ENCODE measurements at regions not wholly inside any gene's neighbourhood (a gene's known extent, or its start where the extent isn't known, plus 50 kb on each side); places are given as distances from the start of the nearest gene placed in this dataset.
A peak's percentile ranks its signal among the peaks of the same experiment; 100 is the strongest.
"Not testable (repeated sequence)": the region's sequence is repeated elsewhere in the genome, so short reads cannot be mapped to it uniquely, and the experiment has no call there.

DNA sequence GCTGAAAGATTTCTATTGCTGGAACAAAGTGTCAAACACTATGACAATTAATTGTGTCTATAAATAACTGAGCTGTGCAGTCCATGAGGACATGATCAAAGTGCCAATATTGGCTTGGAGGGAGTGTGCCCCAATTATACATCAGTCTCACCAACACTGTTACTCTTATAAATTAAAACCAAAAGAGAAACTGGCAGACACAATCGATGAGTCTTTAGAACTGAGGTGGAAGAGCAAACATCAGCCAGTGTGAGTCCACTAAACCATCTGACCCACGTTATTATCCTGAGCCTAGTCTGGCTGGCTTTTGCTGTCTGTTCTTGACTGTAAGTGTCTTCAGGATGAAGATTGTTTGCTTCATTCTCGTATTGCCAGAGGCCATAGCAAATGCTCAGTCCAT lies 98.9 kb downstream of the OLIG3 start:
- no peak for DNase-seq

DNA sequence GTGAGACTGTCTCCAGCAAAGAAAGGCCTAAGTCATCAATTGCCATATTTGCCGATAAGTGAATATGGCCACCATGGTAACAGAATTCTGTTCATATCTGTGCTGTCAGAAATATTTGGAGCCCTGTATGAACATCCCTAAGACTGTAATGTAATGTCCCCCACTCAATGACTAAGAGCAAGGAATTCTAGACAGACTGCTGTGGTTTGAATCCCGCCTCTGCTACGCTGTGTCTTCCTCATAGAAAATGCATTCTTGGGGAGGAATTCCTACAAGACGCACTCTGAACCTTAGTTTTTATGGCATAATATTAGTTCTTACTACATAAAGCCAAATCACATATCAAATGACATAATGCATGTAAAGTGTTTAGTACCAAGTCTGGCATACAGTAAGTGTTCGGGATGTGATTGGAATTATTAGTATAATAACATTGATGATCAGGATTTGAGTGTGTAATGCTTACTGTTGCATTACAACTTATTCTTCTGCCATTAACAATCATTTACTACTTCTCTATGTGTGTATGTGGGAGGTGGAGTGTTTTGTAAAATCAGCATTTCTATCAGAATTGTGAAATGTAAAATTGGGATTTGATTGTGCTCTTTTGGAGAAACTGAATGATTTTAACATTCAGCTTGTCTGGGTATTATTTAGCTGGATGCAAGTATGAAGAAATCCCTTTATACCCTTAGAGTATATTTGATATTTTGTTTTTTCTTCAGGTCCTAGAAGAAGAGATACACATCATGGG lies 103.0 kb downstream of the OLIG3 start:
- no peak for DNase-seq

DNA sequence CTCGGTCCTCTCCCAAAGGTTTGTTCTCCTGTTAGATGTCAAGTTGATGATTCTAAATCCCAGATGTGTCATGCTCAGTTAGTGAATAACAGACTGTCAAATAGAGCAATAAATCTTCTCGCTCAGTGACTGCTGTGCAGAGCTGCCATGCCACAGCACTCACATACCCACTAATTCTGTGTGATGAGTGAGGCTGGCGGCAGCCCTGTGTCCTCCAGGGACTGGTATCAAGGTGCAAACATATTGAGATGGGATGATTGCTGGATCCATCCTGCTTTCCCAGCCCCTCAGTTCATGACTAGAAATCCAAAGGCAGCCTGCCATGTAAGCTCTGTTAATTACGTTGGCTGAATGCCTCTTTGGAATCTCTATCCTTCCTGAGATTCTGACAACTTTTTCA lies 103.9 kb downstream of the OLIG3 start:
- no peak for DNase-seq

DNA sequence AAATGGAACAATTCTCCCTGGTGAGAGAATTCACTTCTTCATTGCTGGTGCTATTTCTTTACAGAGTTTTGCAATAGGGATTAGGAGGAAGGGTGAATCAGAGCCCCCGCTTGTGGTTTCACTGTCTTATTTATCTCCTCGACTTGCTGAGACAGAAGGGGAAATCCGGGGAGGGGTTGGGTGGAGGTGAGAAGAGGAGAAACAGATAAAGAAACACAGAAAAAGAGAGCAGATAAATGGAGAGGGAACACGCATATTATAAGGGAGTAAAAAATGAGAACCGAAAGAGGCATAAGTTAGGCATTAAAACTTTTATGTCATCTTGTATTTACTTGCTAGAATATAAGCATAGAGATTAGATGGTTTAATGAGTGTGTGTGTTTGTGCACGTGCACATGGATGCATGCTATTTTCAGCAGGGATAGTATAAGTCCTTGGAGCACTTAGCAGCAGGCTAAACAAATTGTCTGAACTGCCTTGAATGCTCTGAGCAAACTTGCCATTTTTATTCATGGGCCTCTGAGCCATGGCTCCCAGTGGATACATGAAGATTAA lies 105.0 kb downstream of the OLIG3 start:
- peak; percentile 74 for DNase-seq

DNA sequence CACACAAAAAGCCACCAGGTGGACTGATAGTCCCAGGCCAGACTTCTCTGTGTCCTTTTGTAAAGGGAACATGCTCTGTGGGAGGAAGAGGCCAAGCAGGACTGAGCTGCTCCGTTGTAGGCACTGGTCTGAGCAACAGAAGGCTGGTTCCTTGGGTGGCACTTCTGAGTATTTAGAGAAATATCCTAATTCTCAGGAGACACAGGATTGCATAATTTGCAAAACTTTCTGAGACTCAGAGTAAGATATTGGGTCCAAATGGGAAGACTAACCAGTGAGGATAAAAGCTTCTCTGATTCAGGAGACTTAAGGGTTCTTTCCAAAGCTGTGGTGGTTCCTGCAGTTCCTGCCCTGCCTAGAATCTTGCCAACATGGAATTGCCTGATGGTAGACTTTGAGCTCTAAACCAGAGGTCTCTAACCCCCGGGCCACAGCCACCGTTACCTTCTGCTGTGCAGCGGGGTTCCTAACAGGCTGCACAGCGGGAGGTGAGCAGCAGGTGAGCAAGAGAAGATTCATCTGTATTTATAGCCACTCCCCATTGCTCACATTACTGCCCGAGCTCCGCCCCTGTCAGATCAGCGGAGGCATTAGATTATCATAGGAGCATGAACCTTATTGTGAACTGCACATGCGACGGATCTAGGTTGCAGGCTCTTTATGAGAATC lies 107.0 kb downstream of the OLIG3 start:
- DNase-seq: no peak

DNA sequence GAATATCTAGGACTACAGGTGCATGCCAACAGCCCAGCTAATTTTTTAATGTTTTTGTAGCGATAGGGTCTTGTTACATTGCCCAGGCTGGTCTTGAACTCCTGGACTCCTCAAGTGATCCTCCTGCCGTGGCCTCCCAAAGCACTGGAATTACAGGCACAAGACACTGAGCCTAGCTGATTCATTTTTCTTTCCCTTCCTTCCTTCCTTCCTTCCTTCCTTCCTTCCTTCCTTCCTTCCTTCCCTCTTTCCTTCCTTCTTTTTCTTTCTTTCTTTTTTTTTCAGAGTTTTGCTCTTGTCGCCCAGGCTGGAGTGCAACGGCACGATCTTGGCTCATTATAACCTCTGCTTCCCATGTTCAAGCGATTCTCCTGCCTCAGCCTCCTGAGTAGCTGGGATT lies 110.9 kb downstream of the OLIG3 start:
- DNase-seq: not testable (repeated sequence)

DNA sequence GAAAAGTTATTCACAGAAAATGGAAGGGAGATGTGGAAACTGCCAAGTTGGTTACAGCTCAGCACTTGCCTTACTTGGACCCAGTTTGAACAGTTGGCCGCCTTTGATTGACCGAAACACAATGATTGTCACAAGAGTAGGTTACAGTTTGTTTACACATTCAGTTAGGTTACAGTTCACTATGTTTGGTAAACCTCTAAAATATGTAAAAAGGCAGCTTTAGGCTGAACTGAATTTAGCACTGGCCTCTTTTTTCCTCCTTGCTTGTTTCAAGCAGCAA lies 116.2 kb downstream of the OLIG3 start:
- DNase-seq: no peak

DNA sequence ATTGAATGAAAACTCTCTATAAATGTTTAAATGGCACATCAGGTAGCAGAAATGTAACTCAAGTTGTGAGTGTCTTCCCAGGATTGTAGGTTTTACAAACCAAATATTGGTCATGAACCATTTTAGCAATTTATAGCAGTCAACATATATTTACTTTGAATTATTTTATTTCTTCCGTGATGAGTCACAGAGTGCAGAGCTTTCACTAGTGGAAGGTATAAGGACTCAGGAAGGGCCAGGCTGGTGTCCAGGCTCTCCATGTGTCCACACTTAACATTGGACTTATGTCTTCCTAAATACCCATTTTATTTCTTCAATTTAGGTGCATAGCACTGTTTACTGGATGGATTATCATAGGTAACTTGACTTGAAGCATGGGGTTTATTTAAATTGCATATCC lies 120.9 kb downstream of the OLIG3 start:
- no peak for DNase-seq

DNA sequence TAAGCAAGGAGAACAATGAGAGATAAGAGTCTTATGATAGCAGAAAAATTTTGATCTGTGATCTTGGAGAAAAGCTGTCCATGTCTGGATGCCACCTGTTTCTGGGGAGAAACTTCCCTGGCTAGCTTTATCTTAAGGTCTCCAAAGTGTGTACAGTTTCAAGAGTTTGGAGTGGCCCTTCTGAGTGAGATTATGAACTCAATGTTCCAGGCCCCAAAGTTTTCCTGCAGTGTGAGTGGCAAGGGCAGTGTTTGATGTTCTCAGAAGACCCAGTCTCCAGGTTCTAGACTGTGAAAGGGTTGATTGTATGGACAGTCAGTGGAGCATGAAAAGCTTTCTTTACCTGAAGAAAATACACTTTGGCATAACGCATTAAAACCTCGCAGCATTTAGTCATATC lies 121.7 kb downstream of the OLIG3 start:
- no peak for DNase-seq

DNA sequence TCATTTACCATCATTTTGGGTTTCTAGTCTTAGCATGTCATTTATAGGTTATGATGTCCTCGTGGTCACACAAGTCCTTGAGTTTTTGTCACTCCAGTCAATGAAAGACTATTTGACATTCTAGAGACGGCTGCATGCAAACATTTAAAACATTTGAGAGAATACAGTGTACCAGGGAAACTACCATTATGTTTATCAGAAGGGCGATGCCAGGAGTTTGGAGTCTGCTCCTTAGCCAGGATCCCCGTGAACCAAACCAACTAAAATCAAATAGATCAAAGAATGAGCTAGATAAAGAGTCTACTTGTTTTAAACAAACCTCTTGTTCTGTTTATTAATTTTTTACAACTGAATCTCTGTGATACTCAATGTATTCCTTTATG lies 122.6 kb downstream of the OLIG3 start:
- no peak for DNase-seq

DNA sequence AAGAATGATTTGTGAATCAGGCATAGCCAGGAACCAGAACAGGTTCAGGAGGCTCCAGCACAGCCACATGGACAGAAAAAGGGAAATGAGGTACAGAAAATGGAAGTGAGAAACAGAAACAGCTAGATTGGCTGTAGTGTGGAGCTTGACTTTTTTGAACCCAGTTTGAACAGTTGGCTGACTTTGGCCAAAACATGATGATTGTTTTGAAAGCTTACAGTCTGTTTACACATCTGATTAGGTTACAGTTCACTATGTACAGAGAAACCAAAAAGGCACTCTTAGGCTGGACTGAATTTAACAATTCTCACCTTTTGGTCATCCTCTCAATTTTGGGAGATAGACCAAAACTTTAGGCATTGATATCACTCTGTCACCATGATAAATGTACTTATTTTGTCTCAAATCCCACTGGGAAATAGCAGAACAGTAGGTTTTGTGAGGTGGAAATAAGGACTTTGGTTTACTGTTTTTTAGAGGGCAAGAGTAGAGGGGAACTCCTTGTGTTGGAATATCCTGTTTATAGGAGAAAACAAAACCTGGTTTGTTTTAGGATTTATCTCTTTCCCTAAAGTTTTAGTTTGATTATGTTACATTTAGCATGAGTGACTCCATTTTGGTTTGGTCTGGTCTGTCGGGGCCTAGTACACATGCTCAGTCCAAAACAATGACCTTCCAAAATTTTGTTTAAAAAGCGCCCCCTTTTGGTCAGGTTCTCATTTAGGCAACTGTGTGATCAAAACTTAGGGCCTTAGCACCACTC lies 123.1 kb downstream of the OLIG3 start:
- DNase-seq: no peak

DNA sequence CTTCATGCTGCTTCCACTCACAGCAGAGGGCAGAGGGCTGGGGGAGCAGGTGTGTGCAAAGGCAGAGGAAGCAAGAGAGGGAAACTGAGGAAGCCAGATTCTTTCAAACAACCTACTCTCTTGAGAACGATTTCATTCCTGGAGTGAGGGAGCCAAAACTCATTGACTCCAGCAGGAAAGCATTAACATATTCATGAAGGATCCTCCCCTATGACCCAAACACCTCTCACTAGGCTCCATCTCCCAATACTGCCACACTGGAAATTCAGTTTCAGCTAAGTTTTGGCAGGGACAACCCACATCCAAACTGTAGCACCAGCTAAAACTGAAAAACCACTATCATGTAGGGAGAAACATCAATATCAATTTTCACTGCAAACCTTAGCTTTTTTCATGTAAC lies 125.1 kb downstream of the OLIG3 start:
- DNase-seq: no peak

DNA sequence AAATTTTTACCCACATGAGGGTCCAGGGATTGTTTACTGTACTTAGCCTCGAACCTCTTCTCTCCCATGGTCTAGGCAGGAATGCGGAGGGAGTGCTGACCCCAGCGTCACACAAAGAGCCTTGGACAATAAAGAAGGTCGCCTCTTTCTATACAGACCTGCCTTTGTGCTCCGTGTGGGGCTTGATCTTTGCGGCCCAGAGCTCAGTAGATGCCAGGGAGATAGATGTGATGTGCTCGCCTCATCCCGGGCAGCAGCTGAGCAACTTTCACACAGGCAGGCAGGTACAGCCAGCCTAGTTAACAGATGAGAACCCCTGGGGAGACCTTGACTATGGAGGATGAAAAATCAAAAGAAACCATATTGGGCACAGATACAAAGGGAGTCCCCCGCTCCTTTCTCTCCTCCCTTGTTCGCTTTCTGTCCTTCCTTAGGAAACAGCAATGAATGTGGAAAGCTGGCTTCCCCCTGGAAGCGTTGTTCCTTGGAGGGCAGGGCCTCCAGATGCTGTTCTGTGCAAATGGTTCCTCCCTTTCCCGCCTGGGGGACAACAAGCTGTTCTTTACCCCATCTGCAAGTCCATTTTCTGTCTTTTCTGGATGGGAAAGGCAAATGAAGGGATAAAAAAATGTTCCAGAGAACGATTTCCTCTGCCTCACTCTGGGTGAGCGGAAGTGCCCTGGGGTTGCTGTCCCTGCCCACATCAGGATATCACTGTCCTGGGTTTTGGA lies 128.3 kb downstream of the OLIG3 start:
- no peak for DNase-seq

DNA sequence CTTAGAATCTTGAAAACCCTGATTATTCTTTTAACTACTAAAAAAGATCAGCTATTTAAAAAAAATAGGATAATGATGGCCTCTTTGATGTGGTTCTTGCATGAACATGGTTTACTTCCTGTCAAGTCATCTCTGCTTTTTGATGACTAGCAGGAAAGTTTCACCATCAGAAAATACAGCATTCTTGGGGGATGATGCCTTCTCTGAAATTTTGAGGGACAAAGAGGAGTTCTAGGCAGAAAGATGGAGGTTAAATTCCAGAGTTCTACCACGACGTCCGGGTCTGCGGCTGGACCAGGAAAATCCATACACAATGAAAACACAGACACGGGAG lies 130.4 kb downstream of the OLIG3 start:
- no peak for DNase-seq

DNA sequence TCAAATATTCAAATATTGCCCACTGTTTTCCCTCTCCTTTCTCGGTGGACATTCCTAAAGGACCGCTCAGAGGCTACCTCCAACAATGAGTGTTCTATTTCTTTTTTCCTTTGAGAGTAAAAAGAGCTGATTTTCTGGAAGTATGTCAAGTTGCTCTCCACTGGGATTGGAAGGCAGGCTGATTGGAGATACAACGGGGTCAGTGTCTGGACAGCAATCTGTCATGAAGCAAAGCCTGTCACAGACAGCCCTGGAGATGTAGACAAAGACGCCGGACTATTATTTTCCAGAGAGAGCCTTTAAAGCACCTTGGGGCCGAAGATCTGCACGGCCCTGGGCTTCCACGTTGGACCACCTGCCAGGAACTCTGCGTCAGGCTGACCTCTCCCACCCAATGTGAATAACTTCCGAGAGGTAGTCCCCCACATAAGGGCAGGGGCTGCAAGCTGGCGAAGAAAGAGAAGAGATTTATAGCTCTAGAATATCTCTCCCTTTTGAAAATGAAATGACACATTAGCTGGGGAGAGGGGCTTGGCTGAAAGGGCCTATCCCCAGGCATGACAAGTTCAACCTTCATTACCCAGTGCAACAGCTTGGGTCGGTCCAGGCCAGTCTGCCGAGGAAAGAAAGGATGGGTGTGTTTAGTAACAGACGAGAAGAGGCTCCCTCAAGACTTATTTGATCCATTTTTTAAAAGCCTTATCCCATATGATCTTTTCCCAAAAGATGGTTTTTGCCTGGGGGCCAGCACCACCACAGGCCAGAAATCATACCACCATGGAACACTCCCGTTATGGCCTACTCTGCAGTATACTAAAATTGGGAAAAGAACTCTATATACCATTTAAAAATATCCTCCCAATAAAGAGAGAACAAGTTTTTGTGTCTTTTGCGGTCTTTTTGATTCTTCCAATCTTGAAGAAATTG lies 131.1 kb downstream of the OLIG3 start:
- no peak for DNase-seq

DNA sequence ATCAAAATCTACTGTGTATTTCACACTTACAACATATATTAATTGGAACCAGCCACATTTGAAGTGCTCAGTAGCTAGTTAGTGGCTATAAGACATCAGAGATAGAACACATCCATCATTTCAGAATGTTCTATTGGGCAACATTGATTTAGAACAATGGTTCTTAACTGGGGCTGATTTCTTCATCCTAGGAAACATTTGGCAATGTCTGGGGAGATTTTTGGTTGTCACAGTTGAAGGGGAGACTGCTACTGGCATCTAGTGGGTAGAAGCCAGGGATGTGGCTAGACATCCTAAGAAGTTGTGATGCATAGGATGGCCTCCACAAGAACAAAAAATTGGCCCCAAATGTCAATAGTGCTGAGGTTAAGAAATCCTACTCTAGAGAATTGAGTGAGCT lies 132.5 kb downstream of the OLIG3 start:
- no peak for DNase-seq

DNA sequence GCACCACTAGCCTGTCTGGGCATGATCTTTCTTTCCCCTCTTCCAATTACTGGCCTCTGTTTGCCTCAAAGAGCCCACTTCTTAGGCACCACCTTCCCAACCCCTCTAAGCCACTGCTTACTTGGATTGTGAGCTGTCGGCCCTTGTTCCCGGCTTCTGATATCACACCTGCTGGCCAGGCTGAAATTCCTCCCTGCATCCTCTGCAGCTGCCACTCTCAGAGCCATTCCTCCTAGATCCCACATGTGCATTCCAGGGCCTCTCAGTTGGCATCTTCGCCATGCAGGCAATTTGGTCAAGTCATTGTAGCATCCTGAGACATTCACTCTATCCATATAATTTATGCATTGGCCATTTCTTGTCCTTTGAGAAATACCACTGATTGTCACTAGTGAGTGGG lies 135.9 kb downstream of the OLIG3 start:
- DNase-seq: no peak

DNA sequence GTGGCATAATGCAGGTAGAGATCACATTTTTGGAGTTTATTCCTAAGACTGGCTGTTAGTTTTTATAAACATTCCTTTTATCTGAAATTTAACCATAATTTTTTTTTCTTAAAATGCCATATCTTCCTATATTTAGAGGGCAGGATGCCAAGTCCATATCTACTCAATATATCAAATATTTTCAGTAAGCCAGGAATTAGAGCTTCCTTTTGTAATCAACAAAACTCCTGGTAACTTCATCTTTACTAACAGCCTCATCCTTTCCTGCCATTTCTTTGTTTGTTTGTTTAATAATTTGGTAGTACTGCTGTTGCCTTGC lies 136.3 kb downstream of the OLIG3 start:
- DNase-seq: no peak

DNA sequence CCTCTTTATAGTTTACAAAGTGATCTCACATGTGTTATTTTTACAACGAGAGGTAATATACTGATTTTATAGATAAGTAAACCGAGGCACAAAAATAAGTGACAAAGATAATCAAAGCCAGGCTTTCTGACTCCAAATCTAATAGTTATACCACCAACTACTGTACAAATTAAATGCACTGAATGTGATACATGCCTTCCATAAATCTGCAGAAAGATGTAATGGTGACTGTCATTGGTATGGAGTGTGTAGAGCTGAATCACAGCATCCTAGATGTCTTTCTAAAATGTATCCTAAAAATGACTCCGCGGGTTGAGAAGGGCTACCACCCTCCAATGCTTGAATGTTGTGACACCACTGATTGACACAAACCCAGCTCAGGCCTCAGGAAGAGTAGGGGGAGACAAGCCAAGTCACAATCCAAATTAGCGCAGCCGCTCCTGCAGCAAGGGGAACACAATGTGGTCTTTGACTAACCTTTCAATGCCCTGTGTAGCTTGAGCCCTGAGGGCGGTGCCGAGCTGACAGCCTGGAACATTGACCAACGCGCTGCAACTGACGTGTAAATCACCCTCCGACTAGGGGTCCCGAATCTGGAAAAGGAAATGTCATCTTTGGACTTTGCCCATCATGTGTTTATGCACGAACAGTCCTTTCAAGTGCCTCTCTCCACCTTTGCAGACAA lies 136.8 kb downstream of the OLIG3 start:
- no peak for DNase-seq

DNA sequence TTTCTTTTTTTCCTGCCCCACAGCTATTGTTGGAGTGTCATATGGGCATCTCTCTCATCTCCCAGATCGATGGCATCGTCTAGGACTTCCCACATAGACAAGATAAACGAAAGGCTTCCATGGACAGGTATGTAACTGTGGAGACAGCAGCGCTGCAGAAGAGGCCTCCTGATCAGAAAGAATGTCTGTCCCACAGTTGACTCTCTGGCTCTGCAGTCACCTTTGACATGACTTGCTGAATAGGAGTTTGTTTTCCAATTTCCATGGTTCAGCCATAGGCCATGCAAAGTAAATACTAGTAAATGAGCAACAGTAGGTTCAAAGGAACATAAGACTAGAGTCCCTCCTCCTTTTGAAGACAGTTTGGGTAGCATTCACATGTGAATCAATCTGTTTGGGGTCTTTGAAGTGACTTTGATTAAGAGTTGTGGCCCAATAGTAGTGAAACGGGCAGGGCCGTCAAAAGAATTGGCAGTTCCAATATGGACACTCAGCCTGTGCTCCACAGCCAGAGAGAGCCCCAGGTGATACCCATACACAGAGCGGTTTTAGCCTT lies 134.7 kb upstream of the IFNGR1 start:
- no peak for DNase-seq

DNA sequence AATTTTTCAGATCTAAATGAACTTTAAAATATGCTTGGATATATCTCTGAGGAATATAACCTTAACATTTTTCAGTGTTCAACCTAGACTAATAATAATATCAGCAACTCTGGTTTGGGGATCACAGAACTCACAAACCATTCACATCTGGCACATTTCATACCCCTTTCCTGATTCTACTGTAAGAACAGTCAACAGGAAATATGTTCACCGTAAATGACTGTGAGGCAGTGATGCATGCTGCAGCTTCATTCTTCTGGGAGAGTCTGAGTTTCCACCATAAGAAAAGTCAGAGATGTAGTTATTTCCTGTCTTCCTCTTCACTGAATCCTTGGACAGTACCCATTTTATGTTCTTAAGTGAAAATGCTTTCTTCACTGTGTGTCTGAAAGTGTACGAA lies 134.2 kb upstream of the IFNGR1 start:
- no peak for DNase-seq

DNA sequence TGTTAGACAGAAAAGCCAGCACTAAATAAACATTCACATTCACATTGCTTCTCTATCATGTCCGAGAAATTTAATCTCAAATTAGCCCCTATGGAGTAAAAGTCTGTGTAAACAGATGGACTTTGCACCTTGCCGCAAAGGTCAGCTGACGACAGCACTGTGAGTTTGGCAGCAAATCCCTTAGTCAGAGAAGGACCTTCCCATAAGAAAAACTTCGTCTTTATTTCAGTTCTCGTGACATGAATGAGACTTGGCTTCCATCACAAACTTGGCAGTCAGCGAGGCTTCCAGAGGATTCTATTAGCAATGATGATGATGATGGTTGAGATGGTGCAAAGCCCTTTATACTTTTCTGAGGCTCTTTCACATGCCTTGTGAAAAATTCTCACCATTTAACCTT lies 133.7 kb upstream of the IFNGR1 start:
- DNase-seq: no peak
